Right hindlimb (tissue), 1 donor: ENCODE measurements at regions not wholly inside any gene's neighbourhood (a gene's known extent, or its start where the extent isn't known, plus 50 kb on each side); places are given as distances from the start of the nearest gene placed in this dataset.

ENCODE experiments used
- DNase-seq: peaks from one replicate; pipeline ENCODE4 v3.0.0-alpha.2; 2018

DNA sequence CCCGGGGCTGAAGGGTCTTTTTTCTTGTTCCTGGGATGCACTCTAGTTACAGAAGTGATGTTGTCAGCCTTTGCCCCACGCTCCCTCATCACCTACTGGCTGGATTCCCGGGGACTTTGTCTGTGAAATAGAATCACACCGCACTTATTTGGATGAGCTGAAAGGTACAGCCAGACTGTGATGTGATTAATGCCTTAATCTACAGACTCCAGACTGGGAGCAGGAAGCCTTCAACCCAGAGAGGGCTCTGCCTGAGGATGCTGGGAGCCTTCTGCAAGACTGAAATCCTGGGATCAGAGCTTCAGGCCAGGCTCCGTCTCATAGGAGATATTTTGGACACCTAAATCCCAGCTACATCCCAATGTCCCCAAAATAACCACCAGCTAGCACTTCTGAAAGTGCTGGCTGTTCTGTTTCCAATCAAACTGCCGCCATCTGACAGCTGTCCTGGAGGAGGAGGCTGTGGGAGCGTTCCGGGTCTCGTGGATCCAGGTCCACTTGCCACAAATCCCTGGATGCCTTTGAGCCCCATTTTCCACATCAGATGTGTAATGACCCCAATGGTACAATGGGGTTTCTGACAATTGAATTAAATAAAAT is 688.5 kb downstream of the TBC1D22A start:
- no peak for DNase-seq

DNA sequence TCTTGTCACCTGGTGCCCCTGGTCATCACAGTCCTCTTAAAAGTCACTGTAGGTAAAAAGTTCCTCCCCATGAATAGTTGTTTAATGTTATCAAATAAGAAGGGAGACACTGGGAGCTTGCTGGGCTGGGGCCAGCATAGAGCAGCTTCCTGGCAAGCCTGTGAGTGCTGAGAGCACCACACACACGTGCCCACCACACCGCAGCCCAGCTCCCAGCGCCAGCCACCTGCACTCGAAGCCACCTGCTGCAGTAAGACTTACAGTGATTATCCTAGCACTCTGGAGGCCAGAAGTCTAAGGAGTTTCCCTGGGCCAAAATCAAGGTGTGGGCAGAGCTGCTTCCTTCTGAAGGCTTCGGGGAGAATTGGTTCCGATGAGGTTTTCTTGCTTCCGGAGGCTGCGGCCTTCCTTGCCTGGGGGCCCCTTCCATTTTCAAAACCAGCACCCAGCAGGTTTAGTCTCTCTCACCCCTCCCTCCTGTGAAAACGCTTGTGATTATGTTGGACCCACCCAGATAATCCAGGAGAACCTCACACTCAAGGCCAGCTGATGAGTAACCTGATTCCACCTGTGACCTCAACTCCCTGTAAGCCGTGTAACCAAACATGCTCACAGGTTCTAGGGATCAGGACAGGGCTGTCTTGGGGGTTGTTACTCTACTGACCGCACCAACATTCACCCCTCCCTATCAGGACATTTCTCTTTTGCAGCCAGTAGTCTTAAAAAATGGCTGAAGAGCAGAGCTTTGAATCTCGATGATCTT is 687.2 kb downstream of the TBC1D22A start:
- DNase-seq, result no peak

DNA sequence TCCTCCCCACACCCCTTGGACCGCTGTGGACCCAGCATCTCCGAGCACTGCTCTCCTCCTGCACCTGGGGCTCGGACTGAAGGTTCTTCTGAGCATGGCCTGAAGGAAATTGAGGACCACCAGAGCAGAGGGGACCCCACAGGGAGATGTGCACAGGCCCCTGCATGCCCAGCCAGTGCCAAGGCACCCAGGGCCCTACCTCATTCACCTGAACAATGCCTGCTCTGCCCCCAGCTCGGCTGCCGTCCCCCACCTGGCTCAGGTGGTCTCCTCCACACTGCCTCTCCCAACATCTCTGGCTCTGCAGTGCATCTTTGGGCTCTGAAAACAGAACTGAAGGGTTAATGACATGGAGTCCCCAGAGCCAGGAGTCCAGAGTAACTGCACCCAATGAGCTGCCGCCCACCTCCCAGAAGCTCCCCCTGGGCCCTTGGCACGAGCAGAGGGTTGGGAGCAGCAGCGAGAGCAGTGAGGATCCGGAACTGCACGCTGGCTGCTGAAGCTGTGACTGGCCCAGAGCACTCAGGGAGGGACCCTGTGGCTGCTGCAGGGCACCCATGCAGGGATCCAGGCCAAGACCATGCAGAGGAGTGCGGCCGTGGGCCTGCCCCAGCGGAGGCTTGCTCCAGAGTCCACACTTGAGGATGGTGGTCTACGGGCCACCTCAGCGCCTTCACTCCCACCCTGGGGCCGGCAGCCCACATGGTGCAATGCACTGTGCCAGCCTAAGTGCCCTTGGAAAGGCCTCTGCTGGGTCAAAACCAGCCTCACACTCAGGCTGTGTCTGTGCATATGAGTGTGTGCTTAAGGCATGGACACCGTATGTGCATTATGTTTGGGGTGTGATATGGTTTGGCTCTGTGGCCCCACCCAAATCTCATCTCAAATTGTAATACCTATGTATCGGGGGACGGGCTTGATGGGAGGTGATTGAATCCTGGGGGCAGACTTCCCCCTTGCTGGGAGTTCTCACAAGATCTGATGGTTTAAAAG is 686.1 kb downstream of the TBC1D22A start:
- no peak for DNase-seq

DNA sequence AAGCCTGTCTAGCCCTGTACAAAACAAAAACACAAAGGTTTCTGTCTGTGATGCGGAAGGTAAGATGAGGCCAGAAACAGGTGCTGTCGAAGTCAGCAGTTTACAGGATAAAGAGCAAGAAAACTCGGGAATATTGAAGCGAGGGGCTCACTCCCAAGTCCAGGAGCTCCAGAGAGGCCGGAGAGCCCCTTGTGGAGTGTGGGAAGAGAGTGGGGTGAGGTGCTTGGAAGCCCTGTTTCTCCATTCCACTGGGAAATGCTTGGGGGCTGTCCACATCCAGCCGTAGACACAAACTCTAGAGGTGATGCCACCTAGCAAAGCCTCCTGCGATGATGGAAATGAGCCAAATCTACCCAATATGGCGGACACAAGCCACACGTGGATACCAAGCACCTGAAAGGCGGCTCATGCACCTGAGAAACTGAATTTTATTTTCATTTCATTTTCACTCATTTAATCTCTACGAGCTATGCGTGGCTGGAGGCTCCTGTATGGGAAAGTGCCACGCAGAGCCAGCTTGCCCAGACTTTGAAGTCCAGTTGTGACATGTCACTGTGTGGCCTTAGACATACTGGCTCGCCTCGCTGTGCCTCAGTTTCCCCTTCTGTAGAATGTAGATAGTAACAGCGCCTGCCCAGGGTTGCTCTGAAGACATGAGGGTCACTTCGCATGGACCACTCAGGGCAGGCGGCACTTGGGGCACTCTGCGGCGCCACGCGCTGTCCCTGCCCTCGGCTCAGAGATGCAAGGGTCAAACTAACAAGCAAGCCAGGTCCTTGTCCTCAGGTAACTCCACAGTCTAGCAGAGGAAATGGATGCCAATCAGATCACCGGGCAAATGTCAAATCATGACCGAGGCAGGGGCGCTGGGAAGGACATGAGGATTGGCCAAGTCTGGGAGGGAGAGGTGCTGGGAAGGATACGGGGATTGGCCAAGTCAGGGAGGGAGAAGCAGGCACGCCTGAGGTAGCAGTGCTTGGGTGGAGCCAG is 684.7 kb downstream of the TBC1D22A start:
- DNase-seq, result no peak

DNA sequence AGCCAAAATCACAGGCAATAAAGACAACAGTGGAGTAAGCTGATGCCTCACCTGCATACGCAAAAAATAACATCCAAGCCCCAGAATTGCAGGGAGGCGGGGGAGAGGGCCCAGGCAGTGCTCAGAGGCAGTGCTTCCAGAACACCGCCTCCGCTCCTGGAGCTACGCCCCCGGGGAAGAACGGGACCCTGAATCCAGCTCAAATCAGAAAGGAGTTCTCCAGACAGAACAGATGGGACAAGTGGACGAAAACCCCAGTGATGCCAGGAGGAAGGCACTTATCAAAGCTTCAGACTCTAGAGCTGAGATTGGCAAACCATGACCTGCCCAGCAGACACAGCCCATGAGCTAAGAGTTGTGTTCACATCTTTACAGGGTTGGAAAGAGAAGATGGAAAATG is 683.9 kb downstream of the TBC1D22A start:
- no peak for DNase-seq

DNA sequence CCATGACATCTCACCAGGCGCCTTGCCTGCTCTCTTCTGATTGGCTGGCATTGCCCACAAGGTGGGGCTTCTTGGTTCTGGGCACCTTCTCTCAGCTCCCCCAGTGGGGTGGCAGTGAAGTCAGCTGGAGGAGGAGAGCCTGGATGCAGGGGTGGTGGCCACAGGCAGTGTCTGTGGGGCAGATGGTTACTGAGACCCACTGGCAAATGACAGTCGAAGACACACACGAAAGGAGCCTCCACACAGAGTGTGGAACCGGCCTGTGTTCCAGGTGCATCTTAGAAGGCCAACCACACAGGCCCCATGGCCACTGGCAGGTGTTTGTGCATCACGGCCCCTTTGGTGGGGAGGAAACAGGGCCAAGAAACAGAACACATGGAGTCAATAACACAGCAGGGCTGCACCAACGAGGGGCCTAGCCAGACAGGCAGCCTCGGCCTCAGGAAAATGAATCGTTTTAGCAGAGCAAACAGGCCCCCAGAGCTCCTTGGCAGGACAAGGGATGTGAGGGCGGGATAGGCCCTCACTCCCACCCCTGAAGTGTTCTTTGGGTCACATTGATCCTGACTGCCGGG is 683.4 kb downstream of the TBC1D22A start:
- DNase-seq, result no peak

DNA sequence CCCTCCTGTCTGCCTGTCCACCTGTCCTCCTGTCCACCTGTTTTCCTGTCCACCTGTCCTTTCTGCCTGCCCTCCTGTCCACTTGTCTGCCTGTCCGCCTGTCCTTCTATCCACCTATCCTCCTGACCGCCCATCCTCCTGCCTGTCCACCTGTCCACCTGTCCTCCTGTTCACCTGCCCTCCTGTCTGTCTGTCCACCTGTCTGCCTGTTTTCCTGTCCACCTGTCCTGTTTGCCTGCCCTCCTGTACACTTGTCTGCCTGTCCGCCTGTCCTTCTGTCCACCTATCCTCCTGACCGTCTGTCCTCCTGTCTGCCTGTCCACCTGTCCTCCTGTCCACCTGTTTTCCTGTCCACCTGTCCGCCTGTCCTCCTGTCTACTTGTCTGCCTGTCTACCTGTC is 682.8 kb downstream of the TBC1D22A start:
- no peak for DNase-seq

DNA sequence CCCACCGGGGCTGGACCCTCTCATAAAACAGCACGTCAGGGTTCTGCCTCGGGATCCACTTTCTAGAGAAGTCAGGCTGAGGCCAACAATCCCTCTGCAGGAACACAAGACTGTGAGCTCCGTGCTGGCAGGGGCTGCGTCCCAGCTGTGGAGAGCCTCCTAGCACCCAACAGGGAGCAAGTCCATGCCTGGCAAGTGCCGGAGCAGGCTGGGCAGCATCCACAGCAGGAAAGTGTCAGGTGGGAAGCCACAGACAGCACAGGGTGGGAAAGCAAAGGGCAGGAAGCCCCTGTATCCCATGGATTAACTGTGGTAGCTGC is 682.3 kb downstream of the TBC1D22A start:
- DNase-seq, result no peak

DNA sequence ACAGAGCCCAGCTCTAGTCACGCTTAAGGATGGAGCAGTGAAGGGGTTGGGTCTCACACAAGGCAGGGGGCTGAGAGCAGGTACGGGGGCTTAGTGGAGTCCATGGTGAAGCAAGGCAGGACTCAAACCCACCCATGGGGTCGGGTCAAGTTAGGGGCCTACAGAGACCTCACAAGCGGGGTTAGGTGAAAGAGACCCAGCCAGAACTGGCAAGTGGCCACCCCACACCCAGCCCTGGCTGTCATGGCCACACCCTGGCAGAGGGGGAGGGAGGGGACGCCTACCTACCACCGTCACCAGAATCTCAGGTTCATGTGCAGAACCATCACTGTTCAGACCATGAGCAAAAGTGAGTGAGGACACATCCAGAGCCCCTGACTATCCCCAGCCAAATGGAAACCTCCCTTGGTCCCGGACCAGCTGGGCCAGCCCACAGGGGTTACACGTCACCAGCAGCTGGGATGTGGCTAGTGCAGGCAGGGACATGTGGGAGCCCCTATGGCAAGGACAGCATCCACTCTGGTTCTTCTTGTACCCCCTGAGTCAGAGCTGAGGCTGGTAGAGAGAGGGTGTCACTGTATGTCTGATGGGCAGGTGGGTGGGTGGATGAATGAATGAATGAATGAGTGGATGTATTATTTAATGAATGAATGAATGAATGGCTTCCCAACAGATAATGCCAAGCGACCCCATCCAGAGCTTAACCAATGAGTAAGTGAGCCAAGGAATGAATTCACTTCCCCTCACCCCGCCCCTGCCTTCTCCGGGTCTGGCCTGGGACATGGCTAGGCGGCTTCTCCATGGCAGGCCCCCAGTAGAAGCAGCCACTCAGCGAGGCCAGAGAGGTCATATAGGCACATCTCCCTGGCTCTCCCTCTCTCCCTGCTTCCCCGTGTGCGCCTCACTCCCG is 681.6 kb downstream of the TBC1D22A start:
- DNase-seq, result no peak

DNA sequence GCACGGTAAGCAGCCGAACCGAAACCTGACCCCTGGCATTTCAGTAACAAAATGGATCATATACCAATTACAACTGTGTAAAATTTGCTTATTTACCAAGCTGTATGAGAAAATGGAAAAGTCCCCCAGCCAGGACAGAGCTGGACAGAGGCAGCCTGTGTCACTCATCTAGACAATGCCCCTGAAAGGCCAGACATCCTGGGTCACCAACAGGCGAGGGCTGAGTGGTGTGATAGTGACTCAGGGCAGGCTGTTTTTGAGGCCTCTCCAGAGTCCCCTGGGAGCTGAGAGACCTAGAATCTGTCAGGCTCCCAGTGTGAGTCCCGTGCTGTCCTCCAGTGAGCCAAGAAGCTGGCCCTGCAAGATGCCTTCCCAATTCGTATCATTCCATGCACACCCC is 680.4 kb downstream of the TBC1D22A start:
- no peak for DNase-seq

DNA sequence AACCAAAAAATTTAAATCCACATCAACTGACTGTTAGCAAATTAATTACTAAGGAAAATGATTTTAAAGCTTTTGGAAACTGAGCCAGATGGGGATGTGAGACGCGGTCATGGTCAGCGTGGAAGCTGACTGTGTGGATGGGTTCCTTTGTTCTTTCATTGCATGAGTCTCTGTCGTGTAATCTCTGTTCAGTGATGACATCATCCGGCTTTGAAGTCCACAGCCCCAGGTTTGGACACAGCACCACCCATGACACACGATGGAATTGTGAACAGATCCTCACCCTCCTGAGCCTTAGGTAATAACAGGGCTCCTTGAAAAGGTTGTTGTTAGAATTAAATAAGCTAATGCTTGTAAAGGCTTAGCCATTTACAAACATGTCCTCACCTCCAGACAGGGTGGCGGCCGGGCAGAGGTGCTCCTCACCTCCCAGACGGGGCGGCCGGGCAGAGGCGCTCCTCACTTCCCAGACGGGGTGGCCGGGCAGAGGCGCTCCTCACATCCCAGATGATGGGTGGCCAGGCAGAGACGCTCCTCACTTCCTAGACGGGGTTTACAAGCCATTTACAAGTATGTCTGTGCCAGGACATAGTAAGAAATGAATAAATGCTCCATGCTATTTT is 677.3 kb downstream of the TBC1D22A start:
- DNase-seq, result no peak

DNA sequence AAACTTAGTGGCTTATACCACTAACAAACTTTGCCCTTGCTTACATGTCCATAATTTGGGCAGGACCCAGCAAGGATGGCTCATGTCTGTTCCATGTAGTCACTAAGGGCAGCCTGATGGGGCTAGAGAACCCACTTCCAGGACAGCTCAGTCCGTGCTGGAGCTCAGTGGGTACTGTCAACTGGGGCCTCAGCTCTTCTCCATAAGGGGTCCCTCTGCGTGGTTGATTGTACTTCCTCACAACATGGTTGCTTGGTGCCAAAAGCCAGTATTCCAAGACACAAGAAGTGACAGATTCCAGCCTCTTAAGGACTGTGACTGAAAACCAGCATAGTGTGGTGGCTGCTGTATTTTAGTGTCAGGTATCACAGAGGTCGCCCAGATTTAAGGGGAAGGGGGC is 675.2 kb downstream of the TBC1D22A start:
- no peak for DNase-seq

DNA sequence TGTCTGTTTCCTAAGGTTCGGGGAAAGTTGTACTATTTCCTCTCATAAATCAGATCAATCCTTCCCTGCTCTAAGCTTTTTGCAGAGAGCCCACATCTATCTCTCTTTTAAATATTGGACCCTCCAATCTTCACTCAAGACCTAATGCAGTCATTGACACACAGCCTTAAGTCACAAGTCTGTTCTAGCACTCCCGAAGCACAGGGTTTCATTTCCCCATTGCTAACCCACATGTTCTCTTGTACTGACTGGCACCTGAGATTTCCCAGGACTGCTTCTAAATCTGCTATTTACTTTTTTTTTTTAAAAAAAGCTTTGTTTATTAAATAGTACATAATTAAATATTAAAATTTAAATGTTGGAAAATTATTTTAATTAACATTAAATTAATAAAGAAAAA is 674.7 kb downstream of the TBC1D22A start:
- no peak for DNase-seq

DNA sequence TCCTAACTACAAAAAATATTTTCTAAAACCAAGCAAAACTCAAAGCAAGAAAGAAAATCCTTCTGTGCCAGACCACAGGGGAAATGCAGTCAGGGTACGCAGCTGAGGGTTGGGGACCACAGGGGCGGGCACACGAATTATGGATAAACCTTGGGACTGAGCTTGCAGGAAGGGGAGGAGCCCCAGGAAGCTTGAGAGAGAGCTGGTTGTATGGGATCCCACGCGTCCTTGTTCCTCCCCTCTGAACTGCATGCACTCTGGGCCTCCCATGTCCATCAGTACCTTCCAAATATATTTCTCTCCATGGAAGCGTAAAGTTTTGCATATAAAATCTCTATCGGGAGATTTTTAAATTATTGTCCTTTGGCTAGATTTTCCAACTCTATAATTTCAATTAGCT is 673.4 kb downstream of the TBC1D22A start:
- no peak for DNase-seq

DNA sequence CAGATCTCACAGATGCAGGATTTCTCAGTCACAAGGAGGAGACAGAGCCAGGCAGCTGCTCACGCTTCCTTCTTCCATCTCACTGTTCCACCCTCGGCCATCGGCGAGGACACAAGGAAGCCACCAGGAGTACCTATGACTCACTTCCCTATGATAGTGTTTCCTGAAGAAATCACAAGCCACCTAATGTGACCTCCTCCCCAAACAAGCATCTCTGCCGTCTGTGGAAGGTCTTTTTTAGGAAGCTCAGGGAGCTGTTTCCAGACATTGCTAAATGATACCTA is 672.7 kb downstream of the TBC1D22A start:
- DNase-seq, result no peak

DNA sequence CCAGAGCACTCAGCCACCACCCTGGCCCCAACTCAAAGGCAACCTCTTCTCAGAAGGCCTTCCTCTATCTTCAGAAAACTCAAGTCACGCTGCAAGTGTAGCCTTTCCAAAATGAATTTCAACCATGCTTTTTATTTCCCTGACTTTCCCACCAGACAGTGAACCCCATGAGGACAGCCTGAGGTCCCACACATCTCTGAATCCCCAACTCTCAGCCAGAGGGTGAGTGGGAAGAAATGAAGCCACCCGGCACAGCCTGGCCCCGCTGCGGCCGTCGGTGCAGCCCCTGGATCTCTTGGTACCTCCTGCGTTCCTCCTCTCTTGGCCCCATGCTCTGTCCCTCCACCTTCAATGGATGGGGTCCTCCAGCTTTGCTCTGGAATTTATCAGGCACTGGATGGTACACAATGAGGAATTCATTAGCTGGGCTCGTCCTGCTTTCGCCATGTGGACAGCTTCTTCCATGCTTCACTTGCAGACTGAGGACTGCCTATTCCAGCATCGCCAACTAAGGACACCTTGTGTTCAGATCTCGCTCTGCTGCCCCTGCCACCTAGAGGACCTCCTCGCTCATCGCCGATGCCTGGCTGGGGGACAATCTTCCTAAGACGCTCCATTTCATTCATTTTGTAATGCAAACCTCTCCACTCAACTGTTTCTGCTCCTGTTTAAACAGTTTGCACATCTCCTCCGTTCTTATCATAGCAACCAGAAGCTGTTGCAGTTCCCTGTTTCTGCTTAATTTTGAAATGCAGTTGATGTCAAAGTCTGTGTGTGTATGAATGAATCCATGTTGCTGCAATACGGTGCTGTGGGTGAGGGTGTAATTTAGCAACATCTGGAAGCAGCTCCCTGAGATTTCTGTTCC is 672.1 kb downstream of the TBC1D22A start:
- DNase-seq, result no peak

DNA sequence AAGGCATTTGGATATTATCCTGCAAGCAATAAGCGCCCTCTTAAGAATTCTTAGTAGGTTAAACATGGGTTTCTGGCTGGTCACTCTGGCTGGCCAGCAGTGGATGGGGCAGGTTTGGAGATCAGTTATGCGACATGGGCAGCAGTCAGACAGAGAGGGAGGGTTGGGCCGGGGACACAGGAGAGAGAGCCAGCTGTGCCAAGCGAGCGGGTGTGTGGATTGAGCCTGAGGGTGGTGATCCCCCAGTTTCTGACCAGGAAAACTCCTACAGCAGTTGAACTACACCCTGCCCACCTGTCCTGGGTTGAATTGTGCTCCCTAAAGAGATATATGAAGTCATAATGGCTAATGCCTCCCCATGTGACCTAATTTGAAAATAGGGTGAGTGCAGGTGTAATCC is 671.2 kb downstream of the TBC1D22A start:
- DNase-seq, result no peak

DNA sequence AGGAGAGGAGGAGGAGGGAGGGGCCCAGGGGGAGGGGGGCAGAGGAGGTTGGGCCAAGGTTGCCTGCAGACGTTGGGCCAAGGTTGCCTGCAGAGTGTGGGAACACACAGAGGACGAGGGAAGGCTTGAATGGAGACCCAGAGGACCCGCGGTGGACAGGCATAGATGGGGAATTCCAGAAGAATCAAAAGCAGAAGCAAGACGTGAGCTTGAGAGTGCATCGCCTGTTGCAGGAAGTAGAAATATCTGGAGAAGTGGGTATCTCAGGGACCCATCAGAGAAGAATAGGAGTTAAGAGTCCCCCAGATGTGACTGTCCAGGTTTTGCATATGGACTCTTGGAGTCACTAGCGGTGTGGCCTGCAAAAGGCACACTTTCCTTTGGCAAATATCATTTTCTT is 670.2 kb downstream of the TBC1D22A start:
- DNase-seq, result no peak

DNA sequence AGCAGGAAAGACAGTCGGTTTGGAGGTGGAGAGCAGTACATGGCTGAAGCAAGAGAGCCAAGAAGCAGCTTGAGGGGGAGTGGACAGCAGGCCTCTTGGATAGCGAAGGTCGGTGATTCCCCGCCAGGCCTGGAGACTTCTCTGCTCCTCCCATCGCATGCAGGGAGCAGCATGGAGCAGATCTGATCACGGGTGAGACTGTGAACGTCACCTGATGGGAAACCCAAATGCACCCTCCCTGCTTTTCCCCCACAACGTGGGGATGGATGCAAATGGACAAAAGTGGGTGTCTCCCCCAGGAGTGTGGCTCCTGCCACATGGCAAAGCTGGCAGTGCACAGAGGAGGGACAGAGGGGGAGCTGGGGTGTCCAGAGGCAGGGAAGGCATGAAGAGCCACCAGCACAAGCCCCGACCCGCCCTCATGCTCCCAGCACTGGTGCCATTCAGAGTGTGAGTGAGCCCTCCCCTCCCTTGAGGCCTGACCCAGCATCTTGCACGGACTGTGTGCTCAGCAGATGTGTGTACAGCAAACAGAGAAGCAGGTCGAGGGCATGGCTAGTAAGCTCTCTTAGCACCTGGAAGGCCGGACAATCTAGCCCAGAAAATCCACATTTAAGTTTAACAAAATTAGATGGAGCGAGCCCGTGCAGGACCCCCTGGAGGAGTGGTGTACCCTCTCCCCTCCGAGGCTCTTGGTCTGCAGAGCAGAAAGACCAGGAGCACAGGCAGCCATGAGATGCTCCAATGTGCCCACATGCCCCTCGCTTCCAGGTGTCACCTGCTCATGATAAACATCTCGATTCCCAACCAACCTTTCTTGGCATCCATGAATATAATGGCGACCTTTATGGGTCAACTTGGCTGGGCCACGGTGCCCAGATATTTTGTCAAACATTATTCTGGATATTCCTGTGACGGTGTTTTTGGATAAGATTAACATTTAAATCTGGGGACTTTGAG is 661.7 kb downstream of the TBC1D22A start:
- DNase-seq, result no peak
